HG03565 (cell line): ENCODE measurements at regions not wholly inside any gene's neighbourhood (a gene's known extent, or its start where the extent isn't known, plus 50 kb on each side); places are given as distances from the start of the nearest gene placed in this dataset.

Source experiments
- ATAC-seq: cut with Tn5 transposase; IDR thresholded peaks from one replicate; pipeline ENCODE4 v1.9.1; 2021; ENCODE audit warnings: mild to moderate bottlenecking, moderate library complexity; ENCODE audit not compliant: unreplicated experiment

- ATAC-seq, result no peak
Measured at GRCh38 chr3:117161816-117162215, 452.2 kb downstream of the TUSC7 start.

GRCh38 chr3:117165176-117165575 is 455.6 kb downstream of the TUSC7 start:
- ATAC-seq, result no peak

- no peak for ATAC-seq
Measured at GRCh38 chr3:117165601-117166051, 456.0 kb downstream of the TUSC7 start.

- no peak for ATAC-seq
Measured at GRCh38 chr3:117168896-117169295, 459.3 kb downstream of the TUSC7 start.

GRCh38 chr3:117170094-117170493 is 460.5 kb downstream of the TUSC7 start:
- no peak for ATAC-seq

- no peak for ATAC-seq
Measured at GRCh38 chr3:117171124-117171523, 461.5 kb downstream of the TUSC7 start.

GRCh38 chr3:117172426-117172825 is 462.8 kb downstream of the TUSC7 start:
- ATAC-seq, result no peak

GRCh38 chr3:117181222-117181621 is 471.6 kb downstream of the TUSC7 start:
- no peak for ATAC-seq

- no peak for ATAC-seq
Measured at GRCh38 chr3:117184574-117184973, 475.0 kb downstream of the TUSC7 start.

- no peak for ATAC-seq
Measured at GRCh38 chr3:117191245-117191644, 481.7 kb downstream of the TUSC7 start.

- peak; percentile 48 for ATAC-seq
Measured at GRCh38 chr3:117192888-117193287, 483.3 kb downstream of the TUSC7 start.

- ATAC-seq, result no peak
Measured at GRCh38 chr3:117193390-117193789, 483.8 kb downstream of the TUSC7 start.

GRCh38 chr3:117195034-117195433 is 485.5 kb downstream of the TUSC7 start:
- no peak for ATAC-seq

- ATAC-seq, result no peak
Measured at GRCh38 chr3:117200962-117201361, 491.4 kb downstream of the TUSC7 start.

GRCh38 chr3:117201901-117202774 is 492.6 kb downstream of the TUSC7 start:
- ATAC-seq, result no peak

GRCh38 chr3:117217355-117217754 is 507.8 kb downstream of the TUSC7 start:
- ATAC-seq, result no peak

- ATAC-seq, result no peak
Measured at GRCh38 chr3:117217760-117218316, 508.3 kb downstream of the TUSC7 start.

GRCh38 chr3:117218641-117219048 is 509.1 kb downstream of the TUSC7 start:
- ATAC-seq, result no peak

- ATAC-seq, result no peak
Measured at GRCh38 chr3:117219296-117219695, 509.7 kb downstream of the TUSC7 start.

- no peak for ATAC-seq
Measured at GRCh38 chr3:117226932-117227331, 517.4 kb downstream of the TUSC7 start.

GRCh38 chr3:117228466-117228865 is 518.9 kb downstream of the TUSC7 start:
- no peak for ATAC-seq

- no peak for ATAC-seq
Measured at GRCh38 chr3:117230924-117231323, 521.3 kb downstream of the TUSC7 start.
